Activated gamma-delta T cell (primary cell): ENCODE measurements at regions not wholly inside any gene's neighbourhood (a gene's known extent, or its start where the extent isn't known, plus 50 kb on each side); places are given as distances from the start of the nearest gene placed in this dataset.

Experiments
- DNase-seq: peaks from one replicate; lab custom pipeline; 2025; lab: John Stamatoyannopoulos, UW

DNA sequence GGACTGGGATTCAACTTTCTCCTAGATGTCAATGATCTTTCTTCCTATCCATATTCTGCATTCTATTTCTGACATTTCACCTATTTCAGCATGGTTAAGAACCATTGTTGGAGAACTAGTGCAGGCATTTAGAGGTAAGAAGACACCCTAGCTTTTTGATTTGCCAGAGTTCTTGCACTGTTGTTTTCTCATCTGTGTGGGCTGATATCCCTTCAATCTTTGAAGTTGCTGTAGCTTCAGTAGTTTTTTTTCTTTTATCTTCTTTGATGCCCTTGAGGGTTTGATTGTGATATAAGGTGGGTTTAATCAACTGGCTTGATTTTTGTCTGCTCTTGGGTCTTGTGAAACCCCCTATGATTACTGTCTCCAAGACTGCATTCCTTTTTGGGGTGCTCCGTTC lies 502.1 kb downstream of the ETS1 start:
- DNase-seq: no peak

- no peak for DNase-seq
Measured at GRCh38 chr11:128082574-128082973, 504.8 kb downstream of the ETS1 start.

- DNase-seq: no peak
Measured at GRCh38 chr11:128069665-128070064, 517.7 kb downstream of the ETS1 start.

DNA sequence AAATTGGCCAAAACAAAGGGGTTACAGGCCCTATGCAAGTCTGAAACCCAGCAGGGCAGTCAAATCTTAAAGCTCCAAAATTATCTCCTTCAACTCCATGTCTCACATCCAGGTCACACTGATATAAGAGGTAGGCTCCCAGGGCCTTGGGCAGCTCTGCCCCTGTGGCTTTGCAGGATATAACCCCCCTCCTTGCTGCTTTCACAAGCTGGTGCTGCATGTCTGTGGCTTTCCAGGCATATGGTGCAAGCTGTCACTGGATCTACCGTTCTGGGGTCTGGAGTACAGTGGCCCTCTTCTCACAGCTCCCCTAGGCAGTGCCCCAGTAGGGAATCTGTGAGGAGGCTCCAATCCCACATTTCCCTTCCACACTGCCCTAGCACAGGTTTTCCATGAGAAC lies 519.6 kb downstream of the ETS1 start:
- no peak for DNase-seq

- DNase-seq: no peak
Measured at GRCh38 chr11:128066399-128066798, 521.0 kb downstream of the ETS1 start.

GRCh38 chr11:128061281-128061871 lies 526.0 kb downstream of the ETS1 start:
- no peak for DNase-seq

DNA sequence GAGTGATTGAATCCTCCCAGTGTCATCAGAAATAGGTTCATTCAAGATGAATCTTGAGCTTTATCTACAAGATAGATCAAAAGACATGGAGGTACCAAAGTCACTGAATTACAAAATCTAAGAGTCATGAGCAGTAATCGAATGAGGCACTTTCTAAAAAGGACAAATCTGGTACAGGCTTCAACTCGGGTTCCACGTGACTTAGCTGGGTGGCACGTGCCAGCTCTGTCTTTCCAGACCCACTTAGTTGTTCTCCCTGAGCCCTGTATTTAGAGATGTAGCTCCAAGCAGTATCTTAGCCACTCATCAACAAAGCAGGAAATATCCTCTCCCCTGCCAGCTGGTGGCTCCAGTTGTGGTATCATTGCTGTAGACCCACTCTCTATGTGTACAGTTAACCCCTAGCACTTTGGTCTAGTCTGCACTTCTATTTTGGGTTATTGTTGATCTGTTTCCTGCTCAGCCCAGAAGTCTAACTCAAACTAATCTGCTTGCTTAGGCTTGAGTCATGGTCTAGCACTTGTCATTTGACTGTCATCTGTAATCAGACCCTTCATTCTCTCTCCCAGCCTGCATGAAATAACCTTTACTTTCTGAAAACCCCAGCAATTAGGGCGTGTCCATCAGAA lies 528.7 kb downstream of the ETS1 start:
- DNase-seq: no peak

DNA sequence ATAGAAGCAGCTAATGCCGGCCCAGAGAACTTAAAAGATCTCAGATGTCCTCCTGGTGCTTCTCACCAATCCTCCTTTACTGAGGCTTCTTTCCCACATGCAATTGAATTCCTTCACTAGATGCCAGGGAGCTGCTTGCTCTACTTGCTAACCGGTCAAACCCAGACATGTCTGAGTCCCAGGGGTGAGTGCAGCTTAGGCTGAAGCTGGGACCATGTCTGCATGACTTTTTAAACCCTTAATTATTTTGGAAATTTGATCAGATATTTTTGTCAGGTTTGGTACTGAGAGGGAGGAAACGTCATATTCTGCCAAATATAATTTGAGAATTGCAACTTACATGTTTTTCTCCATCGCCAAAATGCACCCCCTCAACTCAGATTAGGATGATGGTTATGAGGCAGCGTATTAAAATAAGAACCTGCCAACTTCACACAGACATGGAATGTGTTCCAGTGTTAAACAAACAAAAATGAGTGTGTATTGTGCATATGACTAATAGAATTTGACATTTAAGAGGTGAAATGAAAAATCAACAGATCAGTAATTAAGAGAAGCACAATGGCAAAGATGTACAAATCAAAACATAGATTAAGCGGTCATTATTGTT lies 529.5 kb downstream of the ETS1 start:
- DNase-seq: no peak

DNA sequence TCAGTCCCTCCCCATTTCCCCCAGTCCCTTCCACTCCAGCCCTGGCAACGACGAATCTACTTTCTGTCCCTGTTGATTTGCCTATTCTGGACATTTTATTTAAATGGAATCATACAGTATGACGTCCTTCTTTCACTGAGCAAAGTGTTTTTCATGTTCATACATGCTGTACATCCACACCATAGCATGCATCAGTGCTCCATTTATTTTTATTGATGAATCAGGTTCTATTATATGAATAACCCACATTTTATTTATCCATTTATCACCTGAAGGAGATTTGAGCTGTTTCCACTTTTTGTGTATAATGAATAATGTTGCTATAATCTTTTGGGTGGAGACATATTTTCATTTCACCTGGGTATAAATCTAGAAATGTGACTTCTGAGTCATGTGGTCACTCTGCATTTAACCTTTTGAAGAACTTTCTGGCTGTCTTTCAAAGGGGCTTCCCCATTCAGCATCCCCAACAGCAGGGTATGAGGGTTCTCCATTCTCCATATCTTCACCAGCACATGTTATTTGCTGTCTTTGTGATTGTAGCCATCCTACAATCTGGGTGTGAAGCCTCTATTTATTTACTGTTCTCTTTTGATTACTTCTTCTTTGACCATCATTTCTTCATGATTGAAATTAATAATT lies 531.7 kb downstream of the ETS1 start:
- DNase-seq: no peak

- DNase-seq: no peak
Measured at GRCh38 chr11:128053981-128054931, 533.1 kb downstream of the ETS1 start.

DNA sequence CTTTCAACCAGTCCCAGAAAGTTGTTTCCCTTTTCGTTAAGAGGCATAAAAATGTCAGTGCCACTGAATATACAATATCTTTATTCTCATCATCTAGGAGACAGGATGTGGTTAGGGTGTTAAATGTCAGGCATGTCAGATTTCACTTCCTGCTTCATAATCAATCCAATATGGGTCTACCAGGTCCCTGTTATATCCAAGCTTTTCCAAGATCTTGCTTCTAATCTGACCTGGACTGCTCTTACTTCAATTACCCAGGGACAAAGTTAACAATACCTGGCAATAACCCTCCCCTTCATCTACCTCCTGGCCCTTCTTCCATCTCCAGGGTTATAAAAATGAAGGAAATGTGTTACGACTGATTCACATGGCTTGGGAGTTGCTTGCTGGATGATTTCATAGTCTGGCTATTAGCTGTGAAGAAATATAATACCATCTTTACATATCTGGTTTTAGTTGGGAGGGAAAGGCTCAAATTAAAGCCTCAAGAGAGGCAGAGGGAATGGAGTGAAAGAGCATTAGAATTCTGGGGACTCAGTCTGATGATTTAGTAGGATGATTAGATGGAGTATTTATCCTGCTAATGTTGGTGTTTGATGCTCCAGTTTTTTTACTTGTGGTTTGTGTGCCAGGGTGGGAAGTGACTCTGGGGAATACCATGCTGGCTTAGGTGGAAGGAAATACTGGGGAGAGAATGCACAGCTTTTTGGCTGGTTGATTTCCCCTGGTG lies 534.3 kb downstream of the ETS1 start:
- DNase-seq: no peak

DNA sequence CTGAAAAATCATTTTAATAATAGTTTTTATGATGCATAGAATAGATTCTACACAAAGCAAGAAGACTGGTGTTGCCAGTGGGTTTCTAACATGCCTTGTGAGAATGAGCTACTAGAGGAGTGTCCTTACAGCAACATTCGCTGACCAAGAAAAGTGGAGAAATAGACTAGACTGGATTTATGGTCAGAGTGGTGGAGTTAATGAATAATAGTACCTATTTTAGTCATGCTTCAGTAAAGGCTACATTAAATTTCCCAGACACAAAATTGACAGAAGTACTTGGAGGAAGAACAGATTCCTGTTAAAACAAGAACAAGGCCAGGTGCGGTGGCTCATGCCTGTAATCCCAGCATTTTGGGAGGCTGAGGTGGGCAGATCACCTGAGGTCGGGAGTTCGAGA lies 539.2 kb downstream of the ETS1 start:
- no peak for DNase-seq

DNA sequence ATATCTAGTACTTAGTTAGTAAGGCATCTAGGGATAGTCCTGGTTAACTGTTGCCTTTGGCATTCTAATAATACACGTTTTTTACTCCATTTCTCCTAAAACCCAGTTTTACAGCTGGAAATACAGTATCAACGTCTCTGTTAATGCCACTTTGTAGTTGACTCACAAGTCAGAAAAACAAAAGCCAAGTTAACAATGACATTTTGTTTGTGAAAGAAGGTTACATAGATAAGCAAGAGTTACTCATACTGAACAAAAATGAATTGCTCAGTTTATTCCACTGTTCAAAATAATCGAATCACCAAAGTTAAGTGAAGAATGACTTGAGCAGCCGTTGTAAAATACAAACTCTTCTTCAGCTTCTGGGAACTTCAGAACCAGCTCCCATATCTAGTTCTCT lies 540.3 kb downstream of the ETS1 start:
- DNase-seq: no peak

DNA sequence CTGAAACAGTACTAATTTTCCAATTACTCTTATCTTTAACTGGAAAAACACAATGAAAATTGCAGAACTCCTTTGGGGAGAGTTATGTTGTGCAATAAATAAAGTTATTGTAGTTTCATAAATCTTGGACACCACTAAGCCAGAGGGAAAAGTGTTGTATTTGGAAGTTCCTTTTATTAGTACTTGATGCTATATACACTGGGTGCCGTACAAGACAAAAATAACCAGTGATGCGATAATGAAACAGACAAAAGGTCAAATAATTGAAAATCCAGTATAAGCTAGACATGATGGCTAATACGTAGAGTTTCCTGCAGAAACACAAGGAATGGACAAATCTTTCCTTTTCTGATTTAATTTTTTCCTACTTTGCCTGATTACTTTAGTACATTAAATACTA lies 541.1 kb downstream of the ETS1 start:
- DNase-seq: no peak

- no peak for DNase-seq
Measured at GRCh38 chr11:128045094-128045725, 542.1 kb downstream of the ETS1 start.

DNA sequence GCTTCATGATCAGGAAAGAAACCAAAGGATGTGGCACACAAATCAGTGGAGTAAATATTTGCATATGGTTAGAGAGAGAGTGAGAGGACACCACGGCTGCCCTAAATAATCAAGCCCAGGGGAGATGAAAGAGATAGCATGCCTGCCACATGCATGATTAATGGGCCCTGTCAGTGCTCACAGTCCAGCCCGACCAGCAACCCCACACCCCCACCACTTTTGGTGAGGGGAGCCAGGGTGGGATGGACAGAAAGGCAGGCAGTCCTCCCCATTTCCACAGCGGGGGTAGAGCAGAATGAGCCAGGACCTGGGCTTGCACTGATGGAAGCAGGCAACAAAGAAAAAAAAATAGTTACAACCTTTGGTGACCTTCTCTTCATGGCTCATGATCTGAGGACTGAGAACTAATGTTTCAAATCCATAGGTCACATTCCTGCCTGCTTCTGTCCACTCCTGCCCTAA lies 545.0 kb downstream of the ETS1 start:
- DNase-seq: no peak

GRCh38 chr11:128040603-128041002 lies 546.8 kb downstream of the ETS1 start:
- no peak for DNase-seq

- peak; percentile 13 for DNase-seq
Measured at GRCh38 chr11:128039140-128040021, 548.0 kb downstream of the ETS1 start.

- no peak for DNase-seq
Measured at GRCh38 chr11:128036556-128037093, 550.7 kb downstream of the ETS1 start.
